Thymus (tissue), 11 donors: ENCODE measurements at regions not wholly inside any gene's neighbourhood (a gene's known extent, or its start where the extent isn't known, plus 50 kb on each side); places are given as distances from the start of the nearest gene placed in this dataset.

Experiments
- DNase-seq, 9 donors: peaks; one replicate each; pipeline ENCODE4 v3.0.0-alpha.2; 2013; ENCODE audit warnings: low spot score in 9 of 9, low read depth in 6 of 9, missing footprints in 1 of 9
- H3K27ac ChIP-seq, 2 donors: one replicate each; pipeline ENCODE4 v1.5.1; 2013; ENCODE audit warnings: control low read depth in 1 of 2, low read depth in 1 of 2, low read length in 1 of 2, mild to moderate bottlenecking in 1 of 2, moderate library complexity in 1 of 2
- H3K27me3 ChIP-seq, 2 donors: one replicate each; pipeline ENCODE4 v1.5.1; 2013; ENCODE audit warnings: low read length in 1 of 2; ENCODE audit not compliant: control insufficient read depth in 2 of 2, insufficient read depth in 1 of 2
- H3K36me3 ChIP-seq, 2 donors: one replicate each; pipeline ENCODE4 v1.5.1; 2013; ENCODE audit warnings: low read length in 1 of 2, mild to moderate bottlenecking in 1 of 2, moderate library complexity in 1 of 2; ENCODE audit not compliant: control insufficient read depth in 2 of 2, insufficient read depth in 2 of 2
- H3K4me1 ChIP-seq, 2 donors: one replicate each; pipeline ENCODE4 v1.5.1; 2013; ENCODE audit warnings: low read length in 2 of 2; ENCODE audit not compliant: control insufficient read depth in 2 of 2, insufficient read depth in 2 of 2
- H3K4me3 ChIP-seq, 2 donors: one replicate each; pipeline ENCODE4 v1.5.1; 2013; ENCODE audit warnings: low read length in 2 of 2, control low read depth in 1 of 2, mild to moderate bottlenecking in 1 of 2
- H3K9me3 ChIP-seq, 2 donors: one replicate each; pipeline ENCODE4 v1.5.1; 2013; ENCODE audit warnings: low read length in 1 of 2, mild to moderate bottlenecking in 1 of 2; ENCODE audit not compliant: control insufficient read depth in 2 of 2, insufficient read depth in 1 of 2
- WGBS: extraction: QIAGEN DNeasy Blood & Tissue Kit; methylation state at CpG from one replicate; pipeline ENCODE4 v1.1.7; 2013; 5-methylcytosine and 5-hydroxymethylcytosine counted together
- donor health status: healthy.

- 98% methylated on average over 4 of the region's 4 CpGs for WGBS
Observed at GRCh38 chr10:1894912-1895311, 157.6 kb upstream of the ADARB2 start.

GRCh38 chr10:1893941-1894340, 156.6 kb upstream of the ADARB2 start:
- no peaks in the 10 kb centered on the region for H3K9me3 ChIP-seq
- no peak for DNase-seq
- no peak overlapping the region for H3K27ac ChIP-seq
- H3K4me1 ChIP-seq: no peaks in the 10 kb centered on the region
- H3K36me3 ChIP-seq: no peaks in the 10 kb centered on the region
- 90% methylated on average over 9 of the region's 9 CpGs for WGBS
- H3K4me3 ChIP-seq: no peak overlapping the region
- H3K27me3 ChIP-seq: no peaks in the 10 kb centered on the region

More at GRCh38 chr10:1894912-1895311, 157.6 kb upstream of the ADARB2 start:
- Histone ChIP-seq H3K9me3 (no peaks in the 10 kb centered on the region), H3K27ac (no peak overlapping the region), H3K4me3 (no peak overlapping the region), H3K36me3 (no peaks in the 10 kb centered on the region), H3K27me3 (no peaks in the 10 kb centered on the region), H3K4me1 (no peaks in the 10 kb centered on the region)
- DNase-seq: no peak

- 96% methylated on average over 1 of the region's 1 CpG for WGBS
Observed at GRCh38 chr10:1886039-1886438, 148.7 kb upstream of the ADARB2 start.

GRCh38 chr10:1882728-1883127, 145.4 kb upstream of the ADARB2 start:
- WGBS: 97% methylated on average over 4 of the region's 4 CpGs
- H3K4me1 ChIP-seq: no peaks in the 10 kb centered on the region
- H3K27me3 ChIP-seq: no peaks in the 10 kb centered on the region
- no peak overlapping the region for H3K27ac ChIP-seq
- H3K36me3 ChIP-seq: no peaks in the 10 kb centered on the region
- H3K9me3 ChIP-seq: no peaks in the 10 kb centered on the region
- no peak overlapping the region for H3K4me3 ChIP-seq
- DNase-seq: no peak

More at GRCh38 chr10:1886039-1886438, 148.7 kb upstream of the ADARB2 start:
- H3K27ac ChIP-seq: no peak overlapping the region
- H3K36me3 ChIP-seq: no peaks in the 10 kb centered on the region
- no peaks in the 10 kb centered on the region for H3K27me3 ChIP-seq
- DNase-seq: no peak
- no peak overlapping the region for H3K4me3 ChIP-seq
- no peaks in the 10 kb centered on the region for H3K9me3 ChIP-seq
- H3K4me1 ChIP-seq: no peaks in the 10 kb centered on the region

- Histone ChIP-seq H3K27me3 (no peaks in the 10 kb centered on the region), H3K4me3 (no peak overlapping the region), H3K36me3 (no peaks in the 10 kb centered on the region), H3K9me3 (no peaks in the 10 kb centered on the region), H3K4me1 (no peaks in the 10 kb centered on the region), H3K27ac (no peak overlapping the region)
- 92% methylated on average over 12 of the region's 12 CpGs for WGBS
- DNase-seq: no peak
Observed at GRCh38 chr10:1882180-1882579, 144.9 kb upstream of the ADARB2 start.

- no peaks in the 10 kb centered on the region for H3K36me3 ChIP-seq
- DNase-seq: no peak
- H3K27me3 ChIP-seq: no peaks in the 10 kb centered on the region
- H3K4me3 ChIP-seq: no peak overlapping the region
- H3K4me1 ChIP-seq: no peaks in the 10 kb centered on the region
- WGBS: 96% methylated on average over 12 of the region's 12 CpGs
- H3K9me3 ChIP-seq: no peaks in the 10 kb centered on the region
- H3K27ac ChIP-seq: no peak overlapping the region
Observed at GRCh38 chr10:1881636-1882035, 144.3 kb upstream of the ADARB2 start.

- WGBS: 92% methylated on average over 6 of the region's 6 CpGs
- DNase-seq: no peak
Observed at GRCh38 chr10:1874533-1874932, 137.2 kb upstream of the ADARB2 start.

GRCh38 chr10:1873661-1874315, 136.5 kb upstream of the ADARB2 start:
- no peaks in the 10 kb centered on the region for H3K4me1 ChIP-seq
- DNase-seq: no peak
- H3K4me3 ChIP-seq: no peak overlapping the region
- H3K27me3 ChIP-seq: no peaks in the 10 kb centered on the region
- H3K27ac ChIP-seq: no peak overlapping the region
- no peaks in the 10 kb centered on the region for H3K36me3 ChIP-seq
- no peaks in the 10 kb centered on the region for H3K9me3 ChIP-seq
- 87% methylated on average over 7 of the region's 7 CpGs for WGBS

More at GRCh38 chr10:1874533-1874932, 137.2 kb upstream of the ADARB2 start:
- Histone ChIP-seq H3K36me3 (no peaks in the 10 kb centered on the region), H3K27me3 (no peaks in the 10 kb centered on the region), H3K4me1 (no peaks in the 10 kb centered on the region), H3K27ac (no peak overlapping the region), H3K4me3 (no peak overlapping the region), H3K9me3 (no peaks in the 10 kb centered on the region)

- no peaks in the 10 kb centered on the region for H3K36me3 ChIP-seq
- H3K4me3 ChIP-seq: no peak overlapping the region
- DNase-seq: no peak
- H3K27ac ChIP-seq: no peak overlapping the region
- WGBS: 94% methylated on average over 7 of the region's 7 CpGs
- no peaks in the 10 kb centered on the region for H3K27me3 ChIP-seq
- H3K9me3 ChIP-seq: no peaks in the 10 kb centered on the region
- no peaks in the 10 kb centered on the region for H3K4me1 ChIP-seq
Observed at GRCh38 chr10:1872151-1872726, 134.9 kb upstream of the ADARB2 start.
